HepG2 (cell line): ENCODE measurements at regions not wholly inside any gene's neighbourhood (a gene's known extent, or its start where the extent isn't known, plus 50 kb on each side); places are given as distances from the start of the nearest gene placed in this dataset.

ENCODE experiments used
- DNMT3B ChIP-seq: conservative IDR thresholded peaks from 2 replicates; pipeline ENCODE4 v1.6.1; 2016; ENCODE audit warnings: missing biosample characterization, control low read depth
- ERF ChIP-seq: IDR thresholded peaks from 2 replicates; pipeline ENCODE4 v1.6.1; 2018; ENCODE audit warnings: missing biosample characterization, missing genetic modification reagents
- FOXC1 ChIP-seq: sonication (generic); formaldehyde crosslinking; IDR thresholded peaks from 2 replicates; pipeline ENCODE4 v1.8.0; 2022; ENCODE audit warnings: mild to moderate bottlenecking, missing genetic modification reagents, borderline replicate concordance
- HNRNPLL ChIP-seq: fragments of 200-400 bp; formaldehyde crosslinking; IDR thresholded peaks from 2 replicates; pipeline ENCODE4 v1.6.1; 2017; ENCODE audit warnings: mild to moderate bottlenecking, low read depth, low read length; ENCODE audit not compliant: poor library complexity, severe bottlenecking
- NFYB ChIP-seq: sonication (generic); formaldehyde crosslinking; IDR thresholded peaks from 2 replicates; pipeline ENCODE4 v1.4.0; 2020; ENCODE audit warnings: missing genetic modification reagents
- PAX8 ChIP-seq: sonication (generic); formaldehyde crosslinking; IDR thresholded peaks from 2 replicates; pipeline ENCODE4 v1.8.0; 2022; ENCODE audit warnings: mild to moderate bottlenecking, missing genetic modification reagents, borderline replicate concordance
- POLR2AphosphoS2 ChIP-seq: IDR thresholded peaks from 2 replicates; pipeline ENCODE4 v1.6.1; 2011; ENCODE audit warnings: low read depth, low read length, improper control_type of control experiment
- RORA ChIP-seq: sonication (generic); formaldehyde crosslinking; IDR thresholded peaks from 2 replicates; pipeline ENCODE4 v1.5.0; 2020; ENCODE audit warnings: mild to moderate bottlenecking, missing genetic modification reagents, moderate library complexity
- SIN3A ChIP-seq: IDR thresholded peaks from 2 replicates; pipeline ENCODE4 v1.6.1; 2011; ENCODE audit warnings: low read depth, mild to moderate bottlenecking, control low read depth, low read length, borderline replicate concordance
- SIX1 ChIP-seq: sonication (generic); formaldehyde crosslinking; IDR thresholded peaks from 2 replicates; pipeline ENCODE4 v1.4.0; 2020; ENCODE audit warnings: missing genetic modification reagents, borderline replicate concordance
- TOPORS ChIP-seq: sonication (generic); formaldehyde crosslinking; IDR thresholded peaks from 2 replicates; pipeline ENCODE4 v1.8.0; 2023; ENCODE audit warnings: mild to moderate bottlenecking, missing genetic modification reagents
- ZFP90 ChIP-seq: sonication (generic); formaldehyde crosslinking; IDR thresholded peaks from 2 replicates; pipeline ENCODE4 v1.8.0; 2022; ENCODE audit warnings: missing genetic modification reagents, mild to moderate bottlenecking, inconsistent platforms, borderline replicate concordance
- ZKSCAN1 ChIP-seq: fragments of 150-350 bp; IDR thresholded peaks from 2 replicates; pipeline ENCODE4 v1.6.1; 2014; ENCODE audit warnings: low read length
- ZNF225 ChIP-seq: sonication (generic); formaldehyde crosslinking; IDR thresholded peaks from 2 replicates; pipeline ENCODE4 v1.4.0; 2020; ENCODE audit warnings: mild to moderate bottlenecking, missing genetic modification reagents
- ZNF251 ChIP-seq: sonication (generic); formaldehyde crosslinking; IDR thresholded peaks from 2 replicates; pipeline ENCODE4 v1.9.0; 2021; ENCODE audit warnings: mild to moderate bottlenecking, missing genetic modification reagents
- ZNF496 ChIP-seq: sonication (generic); formaldehyde crosslinking; IDR thresholded peaks from 2 replicates; pipeline ENCODE4 v1.8.1; 2023; ENCODE audit warnings: mild to moderate bottlenecking, moderate library complexity, missing genetic modification reagents; ENCODE audit not compliant: insufficient replicate concordance
- ZNF761 ChIP-seq: sonication (generic); formaldehyde crosslinking; conservative IDR thresholded peaks from 2 replicates; pipeline ENCODE4 v1.4.0; 2020; ENCODE audit warnings: mild to moderate bottlenecking, missing genetic modification reagents
- TF ChIP-seq, protein P1 (sequence below): sonication (generic); formaldehyde crosslinking; IDR thresholded peaks from 2 replicates; pipeline ENCODE4 v1.4.0; 2020; ENCODE audit warnings: missing genetic modification reagents, mild to moderate bottlenecking, borderline replicate concordance
- TF ChIP-seq, protein P2 (sequence below): sonication (generic); formaldehyde crosslinking; IDR thresholded peaks from 2 replicates; pipeline ENCODE4 v1.5.1; 2020; ENCODE audit warnings: mild to moderate bottlenecking, missing genetic modification reagents
- TF ChIP-seq, protein P3 (sequence below): sonication (generic); formaldehyde crosslinking; conservative IDR thresholded peaks from 2 replicates; pipeline ENCODE4 v1.8.0; 2022; ENCODE audit warnings: missing genetic modification reagents
- TF ChIP-seq, protein P4 (sequence below): IDR thresholded peaks from 2 replicates; pipeline ENCODE4 v1.6.1; 2018; ENCODE audit warnings: missing genetic modification reagents

DNA sequence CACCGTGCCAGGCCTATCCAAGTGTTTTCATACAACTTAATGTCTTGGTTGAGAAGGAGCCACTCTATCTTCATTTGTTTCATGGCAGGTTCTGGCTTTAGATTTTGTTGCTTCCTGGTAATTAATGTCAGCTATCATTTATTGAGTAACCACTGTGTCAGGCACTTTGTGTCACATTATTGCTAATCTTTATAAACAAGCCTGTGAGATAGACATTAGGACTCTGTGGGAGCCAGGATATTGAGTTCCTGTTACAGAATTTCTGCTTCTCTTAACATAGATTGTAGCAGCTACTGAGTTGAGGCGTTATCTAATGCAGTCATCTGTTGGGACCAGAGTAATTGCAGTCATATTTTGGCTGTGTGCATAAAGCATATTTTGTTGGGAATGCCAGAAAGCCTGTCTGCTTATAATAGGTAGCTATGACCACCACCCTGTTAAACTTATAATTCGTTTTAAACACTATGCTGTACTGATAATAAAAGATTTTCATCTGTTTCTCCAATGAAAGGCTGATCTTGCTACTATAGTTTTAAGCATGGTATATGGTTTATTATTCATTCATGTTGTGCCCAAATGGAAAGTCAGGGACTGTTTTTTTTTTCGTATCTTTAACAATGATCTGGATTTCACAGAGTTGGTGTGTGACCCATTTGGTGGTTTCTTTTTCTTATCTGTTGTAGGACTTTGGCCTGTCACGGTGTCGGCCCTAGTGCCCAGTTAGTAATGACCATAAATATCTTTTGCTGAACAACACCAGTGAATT lies 432.6 kb downstream of the PCNX1 start (continued):
- TF ChIP-seq RORA (CRISPR knock-in tag) (no peak), PAX8 (CRISPR knock-in tag) (no peak), NFYB (CRISPR knock-in tag) (no peak), ZNF225 (CRISPR knock-in tag) (no peak), ZKSCAN1 (no peak), DNMT3B (CRISPR knock-in tag) (no peak), ERF (CRISPR knock-in tag) (no peak), ZNF496 (CRISPR knock-in tag) (no peak), HNRNPLL (no peak), POLR2AphosphoS2 (no peak), ZNF251 (no peak), SIX1 (CRISPR knock-in tag) (no peak), FOXC1 (CRISPR knock-in tag) (no peak), TOPORS (no peak), ZNF761 (no peak), SIN3A (no peak), ZFP90 (CRISPR knock-in tag) (no peak)
- TF ChIP-seq, protein P1, sequence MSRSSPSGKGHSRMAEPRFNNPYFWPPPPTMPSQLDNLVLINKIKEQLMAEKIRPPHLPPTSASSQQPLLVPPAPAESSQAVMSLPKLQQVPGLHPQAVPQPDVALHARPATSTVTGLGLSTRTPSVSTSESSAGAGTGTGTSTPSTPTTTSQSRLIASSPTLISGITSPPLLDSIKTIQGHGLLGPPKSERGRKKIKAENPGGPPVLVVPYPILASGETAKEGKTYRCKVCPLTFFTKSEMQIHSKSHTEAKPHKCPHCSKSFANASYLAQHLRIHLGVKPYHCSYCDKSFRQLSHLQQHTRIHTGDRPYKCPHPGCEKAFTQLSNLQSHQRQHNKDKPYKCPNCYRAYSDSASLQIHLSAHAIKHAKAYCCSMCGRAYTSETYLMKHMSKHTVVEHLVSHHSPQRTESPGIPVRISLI: peak; percentile 66; the same call in 1 of the 2 replicates
- TF ChIP-seq, protein P2, sequence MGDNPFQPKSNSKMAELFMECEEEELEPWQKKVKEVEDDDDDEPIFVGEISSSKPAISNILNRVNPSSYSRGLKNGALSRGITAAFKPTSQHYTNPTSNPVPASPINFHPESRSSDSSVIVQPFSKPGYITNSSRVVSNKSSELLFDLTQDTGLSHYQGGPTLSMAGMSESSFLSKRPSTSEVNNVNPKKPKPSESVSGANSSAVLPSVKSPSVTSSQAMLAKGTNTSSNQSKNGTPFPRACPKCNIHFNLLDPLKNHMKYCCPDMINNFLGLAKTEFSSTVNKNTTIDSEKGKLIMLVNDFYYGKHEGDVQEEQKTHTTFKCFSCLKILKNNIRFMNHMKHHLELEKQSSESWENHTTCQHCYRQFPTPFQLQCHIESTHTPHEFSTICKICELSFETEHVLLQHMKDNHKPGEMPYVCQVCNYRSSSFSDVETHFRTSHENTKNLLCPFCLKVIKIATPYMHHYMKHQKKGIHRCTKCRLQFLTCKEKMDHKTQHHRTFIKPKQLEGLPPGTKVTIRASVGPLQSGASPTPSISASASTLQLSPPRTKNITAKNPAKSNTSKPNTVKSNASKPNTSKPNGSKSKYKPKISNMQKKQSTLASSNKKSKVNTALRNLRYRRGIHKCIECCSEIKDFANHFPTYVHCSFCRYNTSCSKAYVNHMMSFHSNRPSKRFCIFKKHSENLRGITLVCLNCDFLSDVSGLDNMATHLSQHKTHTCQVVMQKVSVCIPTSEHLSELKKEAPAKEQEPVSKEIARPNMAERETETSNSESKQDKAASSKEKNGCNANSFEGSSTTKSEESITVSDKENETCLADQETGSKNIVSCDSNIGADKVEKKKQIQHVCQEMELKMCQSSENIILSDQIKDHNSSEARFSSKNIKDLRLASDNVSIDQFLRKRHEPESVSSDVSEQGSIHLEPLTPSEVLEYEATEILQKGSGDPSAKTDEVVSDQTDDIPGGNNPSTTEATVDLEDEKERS: no peak
- TF ChIP-seq, protein P3, sequence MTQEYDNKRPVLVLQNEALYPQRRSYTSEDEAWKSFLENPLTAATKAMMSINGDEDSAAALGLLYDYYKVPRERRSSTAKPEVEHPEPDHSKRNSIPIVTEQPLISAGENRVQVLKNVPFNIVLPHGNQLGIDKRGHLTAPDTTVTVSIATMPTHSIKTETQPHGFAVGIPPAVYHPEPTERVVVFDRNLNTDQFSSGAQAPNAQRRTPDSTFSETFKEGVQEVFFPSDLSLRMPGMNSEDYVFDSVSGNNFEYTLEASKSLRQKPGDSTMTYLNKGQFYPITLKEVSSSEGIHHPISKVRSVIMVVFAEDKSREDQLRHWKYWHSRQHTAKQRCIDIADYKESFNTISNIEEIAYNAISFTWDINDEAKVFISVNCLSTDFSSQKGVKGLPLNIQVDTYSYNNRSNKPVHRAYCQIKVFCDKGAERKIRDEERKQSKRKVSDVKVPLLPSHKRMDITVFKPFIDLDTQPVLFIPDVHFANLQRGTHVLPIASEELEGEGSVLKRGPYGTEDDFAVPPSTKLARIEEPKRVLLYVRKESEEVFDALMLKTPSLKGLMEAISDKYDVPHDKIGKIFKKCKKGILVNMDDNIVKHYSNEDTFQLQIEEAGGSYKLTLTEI: no peak
- TF ChIP-seq, protein P4, sequence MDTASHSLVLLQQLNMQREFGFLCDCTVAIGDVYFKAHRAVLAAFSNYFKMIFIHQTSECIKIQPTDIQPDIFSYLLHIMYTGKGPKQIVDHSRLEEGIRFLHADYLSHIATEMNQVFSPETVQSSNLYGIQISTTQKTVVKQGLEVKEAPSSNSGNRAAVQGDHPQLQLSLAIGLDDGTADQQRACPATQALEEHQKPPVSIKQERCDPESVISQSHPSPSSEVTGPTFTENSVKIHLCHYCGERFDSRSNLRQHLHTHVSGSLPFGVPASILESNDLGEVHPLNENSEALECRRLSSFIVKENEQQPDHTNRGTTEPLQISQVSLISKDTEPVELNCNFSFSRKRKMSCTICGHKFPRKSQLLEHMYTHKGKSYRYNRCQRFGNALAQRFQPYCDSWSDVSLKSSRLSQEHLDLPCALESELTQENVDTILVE (CRISPR knock-in tag): no peak
